GM03348 (cell line): ENCODE measurements at regions not wholly inside any gene's neighbourhood (a gene's known extent, or its start where the extent isn't known, plus 50 kb on each side); places are given as distances from the start of the nearest gene placed in this dataset.
"Not testable (repeated sequence)": the region's sequence is repeated elsewhere in the genome, so short reads cannot be mapped to it uniquely, and the experiment has no call there.

Experiments
- DNase-seq: peaks from one replicate; pipeline ENCODE4 v3.0.0; 2012; ENCODE audit warnings: low spot score

DNA sequence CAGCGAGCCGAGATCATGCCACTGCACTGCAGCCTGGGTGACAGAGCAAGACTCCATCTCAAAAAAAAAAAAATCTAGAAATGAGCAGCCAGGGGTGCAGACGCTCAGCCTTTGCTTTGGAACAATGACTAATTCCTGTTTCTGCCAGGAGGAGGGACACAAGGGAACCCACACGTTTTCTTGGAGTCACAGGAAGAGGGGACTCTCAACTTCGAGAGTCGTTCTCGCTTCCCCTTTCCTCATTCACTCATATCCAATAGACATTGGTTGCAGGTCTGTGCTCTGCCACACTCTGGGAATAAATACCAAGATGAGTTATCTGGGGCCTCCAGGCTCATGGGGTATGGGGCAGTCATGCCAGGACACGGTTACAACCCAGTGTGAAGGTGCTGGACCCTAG lies 91.5 kb upstream of the RREB1 start:
- no peak for DNase-seq

DNA sequence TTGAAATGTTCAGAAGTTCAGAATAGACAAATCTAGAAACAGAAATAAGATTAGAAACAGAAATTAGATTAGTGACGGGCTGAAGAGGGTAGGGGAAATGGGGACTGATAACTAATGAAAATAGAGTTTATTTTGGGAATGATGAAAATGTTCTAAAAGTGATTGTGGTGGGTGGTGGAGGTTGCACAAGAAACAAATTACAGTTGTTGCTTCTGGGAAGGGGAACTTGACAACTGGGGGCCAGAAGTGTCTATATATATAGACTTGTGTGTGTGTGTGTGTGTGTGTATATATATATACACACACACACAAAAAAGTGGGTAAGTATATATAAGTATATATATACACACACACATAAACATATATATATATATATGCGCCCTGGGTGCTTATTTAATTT lies 86.5 kb upstream of the RREB1 start:
- no peak for DNase-seq

DNA sequence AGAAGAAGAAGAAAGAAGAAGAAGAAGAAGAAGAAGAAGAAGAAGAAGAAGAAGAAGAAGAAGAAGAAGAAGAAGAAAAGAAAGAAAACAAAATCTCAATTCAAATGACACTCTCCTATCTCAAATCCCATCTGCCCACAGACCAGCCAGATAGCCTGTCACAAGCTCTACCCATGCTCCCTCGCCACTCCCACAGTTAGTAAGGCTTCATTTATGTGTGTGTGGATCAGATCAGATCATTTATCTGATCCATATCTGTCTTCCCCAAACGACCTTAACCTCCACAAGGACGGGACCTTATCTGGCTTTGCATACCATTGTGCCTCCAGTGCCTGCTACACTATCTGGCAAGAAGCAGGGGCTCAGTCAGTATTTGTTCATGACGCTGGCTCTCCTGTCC lies 81.9 kb upstream of the RREB1 start:
- no peak for DNase-seq

DNA sequence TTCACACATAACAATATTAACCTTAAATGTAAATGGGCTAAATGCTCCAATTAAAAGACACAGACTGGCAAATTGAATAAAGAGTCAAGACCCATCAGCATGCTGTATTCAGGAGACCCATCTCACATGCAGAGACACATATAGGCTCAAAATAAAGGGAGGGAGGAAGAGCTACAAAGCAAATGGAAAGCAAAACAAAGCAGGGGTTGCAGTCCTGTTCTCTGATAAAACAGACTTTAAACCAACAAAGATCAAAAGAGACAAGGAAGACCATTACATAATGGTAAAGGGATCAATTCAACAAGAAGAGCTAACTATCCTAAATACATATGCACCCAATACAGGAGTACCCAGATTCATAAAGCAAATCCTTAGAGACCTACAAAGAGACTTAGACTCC lies 78.8 kb upstream of the RREB1 start:
- DNase-seq, result not testable (repeated sequence)

DNA sequence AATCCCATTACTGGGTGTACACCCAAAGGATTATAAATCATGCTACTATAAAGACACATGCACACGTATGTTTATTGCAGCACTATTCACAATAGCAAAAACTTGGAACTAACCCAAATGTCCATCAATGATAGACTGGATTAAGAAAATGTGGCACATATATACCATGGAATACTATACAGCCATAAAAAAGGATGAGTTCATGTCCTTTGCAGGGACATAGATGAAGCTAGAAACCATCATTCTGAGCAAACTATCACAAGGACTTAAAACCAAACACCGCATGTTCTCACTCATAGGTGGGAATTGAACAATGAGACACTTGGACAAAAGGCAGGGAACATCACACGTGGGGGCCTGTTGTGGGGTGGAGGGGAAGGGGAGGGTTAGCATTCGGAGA lies 76.8 kb upstream of the RREB1 start:
- not testable (repeated sequence) for DNase-seq

DNA sequence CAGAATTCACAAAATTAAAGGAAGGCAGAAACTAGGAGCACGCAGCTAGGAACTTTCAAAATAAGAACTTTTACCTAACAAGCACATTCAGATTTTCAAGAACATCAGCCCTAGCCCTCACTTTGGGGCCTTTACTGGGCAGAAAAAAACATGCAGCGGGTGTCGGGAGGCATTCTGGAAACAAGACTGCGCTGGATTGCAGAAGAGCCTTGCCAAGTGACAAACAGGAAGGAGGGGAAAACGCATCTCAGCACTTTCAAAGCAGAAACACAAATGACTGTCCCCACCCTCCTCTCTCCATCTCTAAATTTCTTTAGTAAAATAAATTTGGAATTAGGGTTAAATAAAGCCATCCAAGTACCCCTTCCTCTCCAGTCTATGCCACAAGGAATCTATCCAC lies 74.6 kb upstream of the RREB1 start:
- no peak for DNase-seq

DNA sequence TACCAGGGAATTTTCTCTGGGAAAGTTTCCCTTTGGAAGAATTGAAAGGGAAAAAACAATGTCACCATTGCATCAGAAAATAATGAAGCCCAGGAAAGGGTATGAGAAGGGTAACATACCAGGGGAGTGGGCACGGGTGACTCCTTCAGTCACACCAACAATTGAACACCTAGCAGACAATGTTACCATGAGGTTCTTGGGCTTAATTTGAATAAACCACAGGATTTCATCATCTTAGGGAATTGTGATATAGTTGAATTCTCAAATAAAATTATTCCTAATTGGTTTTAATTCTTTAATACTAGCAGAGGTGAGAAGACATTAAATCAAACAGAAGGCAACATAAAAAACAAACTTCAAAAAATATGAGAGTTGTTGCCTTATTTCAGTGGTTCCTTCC lies 73.7 kb upstream of the RREB1 start:
- DNase-seq, result no peak

DNA sequence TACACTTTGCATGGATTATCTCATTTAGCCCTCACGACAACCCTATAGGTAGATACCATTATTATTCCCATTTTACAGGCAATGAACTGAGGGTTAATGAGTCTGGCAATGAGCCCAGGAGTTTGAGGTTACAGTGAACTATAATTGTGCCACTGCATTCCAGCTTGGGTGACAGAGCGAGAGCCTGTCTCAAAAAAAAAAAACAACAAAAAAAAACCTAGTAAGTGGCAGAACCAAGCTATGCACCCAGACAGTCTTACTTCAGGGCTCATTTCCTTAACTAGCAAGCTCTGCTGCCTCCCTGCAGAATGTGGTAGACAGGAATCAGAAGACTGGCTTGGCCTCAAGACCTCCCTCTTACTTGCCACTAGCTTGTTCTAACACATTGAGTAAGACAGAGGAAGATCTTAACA lies 71.9 kb upstream of the RREB1 start:
- DNase-seq, result no peak

DNA sequence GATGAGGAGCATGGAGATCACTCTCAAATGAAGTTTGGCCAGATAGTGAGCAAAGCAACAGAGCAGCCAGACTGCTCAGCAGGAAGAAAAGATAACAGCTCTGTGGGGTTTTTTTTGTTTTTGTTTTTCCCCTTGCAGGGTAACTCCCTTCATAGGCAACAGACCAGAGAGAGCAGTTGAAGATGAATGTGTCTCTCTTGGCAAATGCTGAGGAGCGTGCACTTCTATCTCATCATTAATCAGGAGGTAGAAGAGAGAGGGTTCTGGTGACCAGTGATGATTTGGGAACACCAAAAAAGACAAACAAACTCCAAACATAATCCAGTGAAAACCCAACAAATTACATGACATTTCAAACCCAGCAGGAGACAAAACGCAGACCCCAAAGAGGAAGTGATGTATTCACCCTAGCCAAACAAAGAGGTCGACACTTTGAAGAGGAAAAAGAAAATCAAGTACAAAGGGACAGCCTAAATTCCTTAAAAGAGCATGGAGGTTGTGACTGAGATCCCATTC lies 66.2 kb upstream of the RREB1 start:
- DNase-seq, result no peak

DNA sequence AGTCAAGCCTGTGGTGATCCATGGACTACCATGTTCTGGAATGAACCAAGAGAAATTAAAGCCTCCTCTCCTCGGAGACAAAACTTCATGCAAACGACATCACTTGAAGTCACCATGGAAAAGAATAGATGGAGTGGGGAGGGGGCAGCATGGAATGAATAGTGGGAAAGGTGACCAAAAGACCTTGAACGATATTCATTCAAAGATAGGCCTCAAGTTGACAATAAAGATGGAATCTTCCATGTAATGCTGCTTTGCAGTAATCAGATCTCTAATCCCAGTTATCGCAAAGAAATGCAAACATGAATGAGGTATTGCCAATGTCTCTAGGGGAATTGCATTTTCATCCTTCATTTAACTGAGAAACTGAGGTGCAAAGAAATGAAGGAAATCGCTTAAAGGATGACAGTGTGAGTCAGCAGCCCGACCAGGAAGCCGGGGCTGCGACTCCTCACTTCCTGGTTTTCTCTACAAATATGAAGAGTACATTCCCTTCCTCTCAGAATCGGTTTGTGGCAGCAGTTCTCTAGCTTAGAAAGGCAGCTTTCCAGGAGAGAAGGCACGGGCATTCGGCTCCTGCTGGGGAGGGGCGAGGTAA lies 65.6 kb upstream of the RREB1 start:
- no peak for DNase-seq

DNA sequence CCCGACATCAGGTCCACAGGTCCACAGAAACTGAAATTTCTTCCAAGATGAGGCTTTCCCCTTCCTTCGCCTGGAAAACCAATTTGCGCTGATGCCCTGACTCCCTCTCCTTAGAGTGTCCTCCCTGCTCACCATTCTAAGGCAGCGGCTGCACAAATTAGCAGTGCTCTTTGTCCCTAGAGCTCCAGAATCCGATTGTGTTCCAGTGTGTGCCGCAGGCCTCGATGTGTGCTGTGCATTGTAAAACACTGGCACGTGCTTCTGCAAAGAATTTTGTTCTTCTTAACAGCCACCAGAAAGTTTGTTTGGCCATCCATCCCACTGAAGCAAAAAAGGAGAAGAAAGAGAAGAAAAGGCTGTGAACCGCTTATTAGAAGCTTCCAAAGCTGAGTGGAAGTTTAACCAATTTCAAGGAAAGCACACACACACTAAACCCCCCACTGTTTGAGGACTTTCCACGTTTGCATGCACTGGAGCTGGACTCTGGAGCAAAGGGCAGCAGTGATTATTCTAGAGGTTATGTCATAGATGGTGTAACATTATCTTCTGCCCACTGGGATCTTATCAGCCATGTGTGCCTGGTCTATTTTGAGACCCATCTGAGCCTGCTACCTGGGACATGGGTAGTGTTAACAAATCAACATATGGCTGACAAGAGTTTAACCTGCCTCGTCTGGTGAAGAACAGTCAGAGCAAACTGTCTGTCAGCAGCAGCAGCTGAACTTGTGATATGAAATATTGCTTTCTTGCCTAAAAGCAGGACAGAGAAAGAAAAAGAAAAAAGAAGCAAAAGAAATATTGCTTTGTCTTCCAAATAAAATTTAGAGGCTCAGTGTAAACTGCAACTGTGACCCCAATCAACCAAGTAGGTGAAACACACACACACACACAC lies 64.9 kb upstream of the RREB1 start:
- DNase-seq, result no peak

DNA sequence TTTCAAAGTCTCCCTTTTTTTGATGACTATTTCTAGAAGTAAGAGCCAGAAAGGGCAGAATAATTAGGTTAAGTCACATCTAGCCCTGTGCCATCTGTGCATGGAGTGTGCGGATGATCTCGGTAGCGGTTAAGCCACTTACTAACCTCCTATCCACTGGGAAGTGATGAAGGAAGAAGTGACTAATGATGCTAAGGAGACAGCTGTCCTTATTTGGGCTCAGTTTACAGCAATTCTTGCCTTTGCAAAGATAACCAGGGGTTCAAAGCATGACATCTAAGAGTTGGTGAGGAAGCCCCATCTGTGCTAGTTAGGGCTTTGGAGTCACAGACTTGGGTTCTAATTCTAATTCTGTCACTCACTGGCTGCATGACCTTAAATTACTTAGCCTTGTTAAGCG lies 62.4 kb upstream of the RREB1 start:
- DNase-seq, result no peak

DNA sequence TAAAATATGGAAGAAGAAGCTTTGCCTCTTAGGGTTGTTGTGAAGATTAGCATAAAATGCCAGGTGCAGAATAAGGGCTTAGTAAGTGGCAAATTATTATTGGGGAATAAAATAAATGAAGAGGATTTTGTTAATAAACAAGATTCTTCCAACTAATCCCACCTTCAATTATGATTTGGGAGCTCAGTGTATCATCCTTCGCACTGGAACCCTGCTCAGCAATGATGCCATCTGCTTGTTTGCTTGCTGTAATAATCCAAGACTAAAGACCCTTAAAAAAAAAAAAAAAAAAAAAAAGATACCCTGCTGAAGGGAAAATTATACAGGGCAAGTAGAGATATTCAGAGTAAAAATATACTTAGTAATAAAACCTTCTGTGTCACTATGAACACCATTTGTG lies 62.0 kb upstream of the RREB1 start:
- no peak for DNase-seq

DNA sequence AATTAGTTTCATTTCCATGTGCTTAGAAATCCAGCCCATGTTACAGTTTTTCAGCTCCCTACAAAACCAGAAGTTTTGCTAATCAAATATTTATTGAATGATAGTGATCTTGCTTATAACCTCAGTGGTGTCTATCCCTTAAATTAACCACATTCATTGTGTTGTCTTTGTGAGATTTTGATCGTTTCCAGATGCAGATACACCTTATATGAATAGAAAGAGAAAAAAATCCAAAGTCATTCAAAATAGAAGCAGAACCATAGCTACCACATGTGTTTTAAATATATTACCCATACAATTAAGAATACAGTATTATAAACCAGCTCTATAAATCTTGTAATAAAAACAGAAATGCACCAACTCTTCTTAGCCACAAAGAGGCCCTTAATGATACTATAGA lies 60.6 kb upstream of the RREB1 start:
- no peak for DNase-seq

DNA sequence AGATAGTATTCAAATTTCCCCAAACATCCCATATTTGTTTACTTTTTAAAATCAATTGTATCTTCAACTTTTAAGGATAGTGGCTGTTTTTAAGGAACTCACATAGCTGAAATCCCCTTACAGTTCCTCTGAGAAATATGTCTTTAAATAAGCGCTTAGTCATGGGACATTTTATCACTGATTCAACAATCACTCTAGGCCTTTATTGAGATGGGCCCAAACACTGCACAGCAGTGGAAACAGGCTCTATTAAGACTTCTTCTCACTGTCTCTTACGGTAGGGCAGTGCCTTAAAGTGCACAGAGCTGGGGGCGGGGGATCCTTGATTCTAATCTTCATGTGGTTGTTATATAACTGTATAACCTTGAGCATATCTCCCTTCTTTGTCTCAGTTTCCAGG lies 59.8 kb upstream of the RREB1 start:
- DNase-seq, result no peak

DNA sequence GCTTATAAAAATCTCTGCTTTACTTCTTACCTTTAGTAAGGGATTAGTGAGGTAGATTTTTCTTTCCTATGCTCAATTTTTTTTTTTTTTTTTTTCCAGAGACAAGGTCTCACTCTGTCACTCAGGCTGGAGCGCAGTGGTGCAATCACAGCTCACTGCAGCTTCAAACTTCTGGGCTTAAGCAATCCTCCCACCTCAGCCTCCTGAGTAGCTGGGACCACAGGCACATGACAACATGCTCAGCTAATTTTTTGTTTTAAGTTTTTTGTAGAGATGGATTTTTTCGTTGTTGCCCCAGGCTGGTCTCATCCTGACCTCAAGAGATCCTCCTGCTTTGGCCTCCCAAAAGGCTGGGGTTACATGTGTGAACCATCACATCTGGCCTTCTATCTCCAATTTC lies 58.9 kb upstream of the RREB1 start:
- DNase-seq, result no peak

DNA sequence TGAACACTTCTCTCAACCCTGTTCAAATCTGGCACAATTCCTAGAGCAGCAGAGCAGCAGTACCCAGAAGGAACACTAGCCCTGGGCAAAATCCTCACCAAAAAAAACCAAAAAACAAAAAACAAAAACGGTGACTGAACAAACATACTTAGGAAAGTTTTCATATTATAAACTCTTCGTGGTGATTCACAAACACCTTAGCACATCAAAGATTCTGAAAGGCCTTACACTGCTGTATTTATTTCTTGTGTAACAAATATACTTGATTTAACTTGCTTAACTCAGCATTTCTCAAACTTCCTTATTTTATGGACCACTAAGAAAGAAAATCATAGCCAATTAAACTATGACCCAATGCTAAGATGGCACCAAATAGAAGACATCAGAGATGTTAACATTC lies 57.8 kb upstream of the RREB1 start:
- DNase-seq, result no peak

DNA sequence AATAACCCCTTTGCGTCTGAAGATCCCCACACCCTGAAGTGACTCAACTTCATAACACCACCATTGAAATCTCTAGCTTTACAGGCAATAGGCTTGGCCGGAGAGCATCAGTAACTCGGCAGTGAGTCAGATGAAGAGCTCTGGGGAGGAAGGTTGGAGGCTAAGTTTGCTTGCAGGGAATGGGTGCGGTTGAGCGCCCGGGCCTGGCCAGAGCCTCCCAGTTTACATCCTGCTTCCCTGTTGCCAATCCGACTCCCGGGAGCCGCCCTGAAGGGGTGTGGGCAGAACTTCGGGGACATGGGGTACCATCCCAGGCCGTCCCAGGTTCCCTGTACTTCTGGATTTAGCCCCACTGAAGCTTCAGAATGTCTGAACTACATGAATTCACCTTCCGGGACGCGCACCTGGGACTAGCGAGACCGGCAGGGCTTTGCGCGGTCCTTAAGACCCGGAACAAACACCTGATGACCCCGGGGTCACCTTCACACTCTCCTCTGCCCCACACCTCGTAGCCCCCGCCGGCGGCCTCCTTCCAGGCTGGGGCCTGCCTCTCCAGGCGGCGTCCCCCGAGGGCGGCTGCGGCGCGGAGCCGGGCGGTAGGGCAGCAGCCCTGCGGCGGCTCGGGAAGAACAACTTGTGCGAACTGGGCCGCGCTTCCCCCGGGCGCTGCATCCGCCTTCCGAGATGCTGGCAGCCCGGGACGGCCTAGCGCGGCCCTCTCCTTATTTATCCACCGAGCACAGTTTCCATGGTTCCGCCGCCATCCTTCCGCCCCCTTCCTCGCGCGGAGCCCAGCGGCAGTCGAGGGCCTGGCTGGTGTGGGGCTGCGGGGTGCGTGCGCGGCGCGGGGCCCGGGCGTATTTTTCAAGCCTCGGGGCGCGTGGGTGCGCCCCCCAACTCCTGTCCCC lies 56.6 kb upstream of the RREB1 start:
- DNase-seq, result peak; percentile 56

DNA sequence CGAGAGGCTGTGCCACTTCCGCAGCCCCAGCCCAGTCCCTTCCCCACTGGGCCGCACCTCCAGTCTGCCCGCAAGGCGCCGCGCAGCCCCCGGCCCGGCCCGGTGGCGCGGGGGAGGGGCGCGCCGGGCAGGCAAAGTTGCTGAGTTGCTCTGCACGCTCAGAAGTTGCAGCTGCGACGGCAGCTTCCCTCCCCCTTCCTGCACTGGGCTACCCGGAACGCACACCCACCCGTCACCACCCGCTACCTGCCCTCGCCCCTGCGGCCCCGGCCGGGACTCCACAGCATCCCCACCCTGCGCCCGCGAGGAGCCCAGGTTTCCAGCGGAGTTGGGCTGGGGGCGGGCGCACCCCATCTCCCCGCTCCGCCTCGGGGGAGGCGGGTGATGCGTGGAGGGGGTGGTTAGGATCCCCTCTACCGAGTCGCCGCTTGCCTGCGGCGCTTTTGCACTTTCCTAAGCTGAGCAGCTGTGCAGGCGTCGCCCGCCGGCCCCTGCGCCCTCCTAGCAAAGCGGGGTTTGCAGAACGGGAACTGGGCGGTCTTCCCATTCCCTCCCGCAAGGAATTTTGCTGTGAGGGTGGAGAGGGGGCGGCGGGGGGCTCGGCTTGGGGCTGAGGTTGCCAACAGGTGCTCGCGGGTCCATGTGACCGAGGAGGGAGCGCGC lies 55.9 kb upstream of the RREB1 start:
- DNase-seq, result peak; percentile 64

DNA sequence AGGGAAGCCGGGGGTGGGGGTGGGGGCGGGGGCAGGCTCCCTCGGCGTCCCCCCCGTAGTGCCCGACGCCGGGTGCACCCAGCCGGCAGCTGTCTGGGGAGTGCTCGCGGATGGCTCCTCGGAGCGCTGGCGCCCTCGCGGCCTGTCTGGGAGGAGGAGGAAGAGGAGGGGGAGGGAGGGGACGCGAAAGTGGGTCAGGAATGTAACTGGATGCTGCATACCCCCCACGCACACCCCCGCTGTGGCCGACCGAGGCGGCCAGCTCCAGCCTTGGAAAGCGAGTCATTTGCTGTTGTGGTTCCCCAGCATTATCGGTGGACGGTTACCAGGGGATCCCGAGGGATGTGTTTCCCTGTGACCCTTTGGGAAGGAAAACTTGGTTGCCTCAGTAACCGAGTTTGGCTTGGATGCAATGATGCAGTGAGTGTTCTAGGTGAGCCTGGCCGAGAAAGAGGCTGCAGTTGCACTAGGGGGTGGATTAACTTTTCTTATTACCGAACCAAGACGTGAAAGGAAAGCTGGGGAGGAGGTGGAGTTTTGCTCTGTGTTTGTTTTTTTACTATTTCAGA lies 55.2 kb upstream of the RREB1 start:
- peak; percentile 68 for DNase-seq

DNA sequence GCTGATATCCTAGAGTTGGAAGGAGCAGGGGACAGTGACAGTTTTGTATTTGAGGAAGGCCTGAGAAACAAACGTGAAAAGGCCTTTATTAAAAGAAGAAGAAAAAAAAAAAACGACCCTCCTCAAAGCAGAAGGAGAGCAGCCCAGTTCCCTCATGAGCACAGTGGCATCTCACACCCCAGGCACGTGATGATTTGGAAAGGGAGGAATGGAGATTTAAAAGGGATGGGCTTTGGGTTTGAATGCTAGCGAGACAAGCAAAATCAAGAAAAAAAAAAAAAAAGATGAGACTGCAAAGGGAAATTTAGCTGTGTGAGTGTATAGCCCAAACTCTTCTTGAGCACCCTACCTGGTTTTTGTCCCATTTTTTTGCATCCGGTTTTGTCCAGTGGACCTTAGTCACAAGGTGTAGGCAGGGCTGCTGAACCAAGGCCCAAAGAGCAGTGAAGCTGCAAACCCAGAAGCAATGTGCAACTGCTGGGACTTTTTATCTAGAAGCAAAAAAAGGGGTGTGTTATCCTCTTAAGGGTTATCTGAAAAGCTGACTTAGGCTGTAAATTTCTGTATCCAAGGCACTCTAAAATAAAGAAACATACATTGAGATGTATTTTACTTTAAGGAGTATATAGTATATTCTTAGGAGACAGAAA lies 54.5 kb upstream of the RREB1 start:
- DNase-seq, result no peak
